NCI-H2196 treated with DMSO at 0.1 percent for 48 hours (cell line): ENCODE measurements at regions not wholly inside any gene's neighbourhood (a gene's known extent, or its start where the extent isn't known, plus 50 kb on each side); places are given as distances from the start of the nearest gene placed in this dataset.

Experiments
- DNase-seq: peaks from one replicate; lab custom pipeline; 2025; ENCODE audit not compliant: unreplicated experiment; lab: John Stamatoyannopoulos, UW

DNA sequence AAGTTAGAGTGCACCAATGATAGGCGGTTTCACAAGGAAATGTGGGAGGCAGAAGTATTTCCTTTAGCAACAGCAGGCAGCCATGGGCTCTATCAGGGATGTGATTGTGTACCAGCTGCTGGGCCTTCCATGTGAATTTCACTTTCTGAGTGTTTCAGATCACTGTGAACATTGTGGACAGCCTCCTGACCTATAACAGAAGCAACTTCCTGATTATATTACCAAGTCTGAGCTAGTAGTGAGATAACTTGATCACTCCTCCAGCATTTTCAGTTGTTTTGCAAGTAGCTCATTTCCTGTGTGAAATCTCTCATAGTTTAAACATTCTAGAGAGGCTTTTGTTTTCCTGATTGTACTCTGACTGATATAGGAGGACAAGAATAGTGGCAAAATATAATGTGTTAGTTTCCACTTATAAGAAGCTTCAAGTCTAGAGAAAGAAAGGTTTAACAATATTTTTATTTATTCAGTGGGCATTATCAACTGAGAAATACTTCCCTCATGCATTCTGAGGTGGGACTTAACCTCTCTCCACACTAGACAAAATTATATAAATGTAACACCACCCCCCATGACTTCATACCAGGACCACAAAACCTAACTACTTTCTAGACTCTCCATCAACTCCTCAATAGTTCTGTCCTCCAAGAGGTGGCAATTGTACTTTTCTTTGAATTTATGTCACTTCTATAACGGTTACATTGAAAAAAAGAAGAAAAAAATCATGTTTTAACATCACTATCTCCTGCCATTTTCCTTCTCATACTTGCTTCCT is 184.2 kb upstream of the LUZP2 start:
- DNase-seq: no peak

DNA sequence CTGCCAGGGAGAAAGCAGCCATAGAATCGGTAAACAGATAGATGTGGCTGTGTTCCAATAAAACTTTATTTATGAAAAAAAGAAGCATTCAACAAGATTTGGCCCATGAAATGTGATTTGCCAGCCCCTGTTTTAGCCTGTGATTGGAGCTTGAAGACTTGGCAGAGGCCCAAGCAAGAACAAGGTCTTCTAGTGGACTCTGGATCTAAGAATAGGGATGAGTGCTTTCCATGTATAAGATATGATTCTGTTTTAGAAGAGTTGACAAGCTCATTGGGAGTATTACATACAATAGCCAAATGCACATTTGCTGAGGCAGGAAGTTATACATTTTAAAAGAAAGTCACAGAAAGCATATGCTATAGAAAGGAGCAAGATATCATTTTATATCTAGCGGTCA is 175.6 kb upstream of the LUZP2 start:
- DNase-seq: no peak

DNA sequence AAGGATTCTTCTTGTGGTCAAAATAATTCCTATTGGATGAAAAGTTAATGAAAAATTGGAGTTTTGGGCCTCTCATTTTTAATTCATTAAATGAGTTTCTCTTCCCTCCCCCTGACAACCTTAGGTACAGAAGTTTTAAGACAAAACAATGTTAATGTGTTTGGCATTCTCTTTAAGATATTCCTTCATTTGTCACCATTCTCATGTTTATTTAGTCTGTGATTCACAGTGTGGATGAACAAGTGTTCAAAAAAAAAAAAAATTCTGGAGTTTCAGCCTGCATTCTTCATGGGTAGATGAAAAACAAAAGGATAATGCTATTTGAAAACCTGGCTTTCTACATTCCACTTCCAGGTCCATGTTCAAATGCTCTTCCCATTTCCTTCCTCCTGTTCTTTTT is 172.6 kb upstream of the LUZP2 start:
- DNase-seq: no peak

DNA sequence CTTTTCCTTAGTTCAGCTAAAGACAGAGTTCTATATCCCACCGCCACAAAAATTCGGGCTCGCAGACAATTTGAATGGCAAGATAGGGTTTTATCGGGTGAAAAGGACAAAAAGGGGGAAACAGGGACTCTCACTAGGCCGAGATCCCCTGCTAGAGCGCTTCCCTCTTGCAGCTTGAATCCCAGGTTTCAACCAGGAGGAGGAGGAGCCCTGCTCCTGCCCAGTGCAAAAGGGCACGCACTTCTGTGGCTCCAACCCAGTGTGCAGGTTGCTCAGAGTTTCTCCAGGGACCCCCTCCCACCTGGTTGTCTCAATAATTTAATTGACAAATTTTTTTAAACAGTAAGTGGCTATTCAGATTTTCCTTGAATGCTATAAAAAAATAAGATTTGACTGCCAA is 152.6 kb upstream of the LUZP2 start:
- DNase-seq: no peak

DNA sequence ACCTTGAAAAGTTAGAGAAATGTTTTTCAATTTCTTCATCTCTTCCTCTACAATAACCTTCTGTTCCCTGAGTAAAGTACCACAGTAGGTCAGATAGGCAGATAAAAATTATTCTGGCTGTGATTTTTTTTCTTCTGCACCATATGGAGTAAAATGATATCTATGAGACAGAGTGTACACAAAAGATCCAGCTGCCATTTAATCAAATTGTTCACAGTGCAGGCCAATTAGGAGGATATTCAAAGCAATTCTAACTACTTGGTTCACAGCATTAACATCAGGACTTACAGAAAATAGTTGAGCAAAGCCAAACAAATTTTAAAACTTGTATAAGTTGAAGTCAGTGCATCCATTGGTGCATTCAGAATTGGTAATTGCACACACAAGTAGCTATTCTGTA is 147.9 kb upstream of the LUZP2 start:
- DNase-seq: no peak

DNA sequence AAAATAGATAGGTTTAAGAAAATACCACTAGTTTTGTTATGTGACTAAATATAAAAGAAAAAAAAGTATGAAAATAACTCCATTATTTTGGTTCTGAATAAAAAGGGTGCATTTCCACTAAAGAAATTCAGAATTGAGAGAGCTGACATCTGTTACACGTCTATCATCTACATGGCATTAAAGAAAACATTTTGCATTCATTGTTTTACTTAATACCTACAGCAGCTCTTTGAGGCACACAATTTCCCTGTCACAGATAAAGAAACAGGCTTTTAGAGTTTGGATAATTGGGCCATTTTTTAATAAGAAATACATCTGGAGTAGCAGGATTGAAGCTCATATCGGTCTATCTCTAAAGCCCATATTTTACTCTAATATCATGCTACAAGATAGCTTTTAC is 145.7 kb upstream of the LUZP2 start:
- DNase-seq: no peak

DNA sequence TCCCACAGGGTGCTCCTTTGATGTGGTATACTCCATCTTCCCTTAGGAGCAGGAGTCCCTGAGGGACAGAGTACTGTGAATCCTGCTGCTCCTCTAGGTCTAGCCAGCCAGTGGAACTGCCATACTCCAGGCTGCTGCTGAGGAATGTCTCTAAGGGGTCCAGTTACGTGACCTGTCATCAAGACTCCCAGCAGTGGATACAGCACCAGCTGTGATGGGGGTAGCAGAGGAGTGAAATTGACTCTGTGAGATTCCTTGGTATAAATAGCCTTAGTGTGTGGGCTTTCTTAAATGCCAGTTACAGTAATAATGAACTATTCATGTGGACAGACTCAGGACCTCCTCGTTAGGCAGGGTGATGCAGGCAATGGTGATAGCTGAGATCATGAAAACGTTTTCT is 140.4 kb upstream of the LUZP2 start:
- no peak for DNase-seq

DNA sequence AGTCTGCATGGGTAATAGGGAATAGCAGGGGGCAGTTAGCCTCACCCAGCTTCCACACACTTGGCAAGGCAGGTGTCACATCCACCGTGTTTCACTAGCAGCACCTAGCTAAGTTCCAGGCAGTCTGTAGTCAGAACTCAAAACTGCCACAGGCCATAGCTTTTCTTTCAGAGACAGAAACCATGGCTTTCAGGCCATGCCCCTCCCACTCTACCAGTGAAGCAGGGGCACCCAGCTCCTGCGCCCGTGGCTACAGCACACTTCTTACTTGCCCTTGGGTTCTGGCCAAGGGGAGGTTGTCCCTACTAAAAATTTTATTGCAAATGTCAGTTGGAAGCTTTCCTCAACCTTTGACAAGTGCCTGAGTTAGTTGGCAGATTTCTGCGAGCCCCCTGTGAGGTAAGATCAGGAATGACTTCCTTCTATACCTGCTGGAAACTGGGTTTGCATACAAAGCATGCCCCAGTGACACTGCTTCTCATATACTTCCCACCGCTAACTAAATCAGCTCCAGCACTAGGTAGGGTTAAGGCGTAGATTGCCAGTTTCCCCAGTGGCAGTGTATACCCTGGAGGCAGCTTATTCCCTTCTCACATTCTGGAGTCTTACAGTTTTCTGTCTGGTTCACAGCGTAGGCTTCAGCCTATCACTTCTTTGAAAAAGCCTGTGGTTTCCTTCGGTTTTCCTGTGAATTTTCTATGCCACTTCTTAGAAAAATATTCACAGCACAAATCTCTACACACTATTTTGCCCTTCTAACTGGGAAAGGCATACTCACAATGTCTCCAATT is 139.0 kb upstream of the LUZP2 start:
- no peak for DNase-seq

DNA sequence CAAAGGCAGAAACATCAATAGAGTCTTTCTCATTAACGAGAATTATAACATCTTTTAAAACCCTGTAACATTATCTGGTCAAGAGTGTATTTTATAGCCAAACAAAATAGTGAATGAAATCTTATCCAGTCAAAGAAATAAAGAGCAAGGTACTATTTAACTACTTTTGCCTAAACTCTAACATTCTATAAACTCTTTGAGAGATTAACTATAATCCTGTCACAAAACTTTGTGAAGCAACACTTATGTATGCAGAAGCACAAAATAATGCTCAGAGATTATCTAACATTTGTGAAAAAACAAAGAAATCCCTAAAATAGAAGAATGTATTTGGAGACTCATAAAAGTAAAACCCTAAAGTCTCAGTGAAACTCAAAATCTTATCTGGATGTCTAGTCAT is 124.4 kb upstream of the LUZP2 start:
- DNase-seq: no peak

DNA sequence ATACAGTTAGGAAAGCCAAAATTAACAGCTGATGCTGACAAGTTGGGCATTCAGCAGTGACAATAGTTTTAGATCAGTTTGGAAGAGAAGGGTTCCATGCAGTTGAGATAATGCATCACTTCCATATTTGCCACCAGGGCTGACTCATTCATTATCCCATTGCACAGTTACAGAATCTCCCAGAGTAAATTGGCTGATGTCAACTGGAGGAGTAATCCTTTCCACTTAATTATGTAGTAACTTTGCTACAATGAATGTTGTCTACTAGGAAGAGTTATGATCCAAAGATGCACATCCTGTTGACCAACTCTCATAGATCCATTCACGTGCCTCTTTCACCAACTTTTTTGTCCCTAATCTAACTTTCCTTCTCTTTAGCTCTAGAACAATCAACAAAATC is 123.3 kb upstream of the LUZP2 start:
- no peak for DNase-seq

DNA sequence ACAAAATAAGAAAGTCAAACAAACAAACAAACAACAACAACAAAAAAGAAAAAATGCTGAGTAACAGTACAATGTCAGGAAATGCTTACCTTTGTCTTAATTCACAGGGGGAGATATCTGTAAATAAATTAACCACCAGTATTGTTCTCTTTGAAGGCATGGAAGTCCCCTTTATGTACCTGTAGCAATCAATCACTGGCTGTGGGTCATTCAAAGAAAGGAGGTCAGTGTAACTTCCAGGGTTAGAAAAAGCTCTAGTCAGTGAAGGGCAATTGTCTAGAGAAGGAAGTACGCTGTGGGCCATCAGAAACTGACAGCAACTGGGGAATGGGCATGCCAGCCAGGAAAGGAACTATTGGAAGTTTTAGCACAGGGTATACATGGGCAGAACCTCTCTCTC is 121.5 kb upstream of the LUZP2 start:
- no peak for DNase-seq

DNA sequence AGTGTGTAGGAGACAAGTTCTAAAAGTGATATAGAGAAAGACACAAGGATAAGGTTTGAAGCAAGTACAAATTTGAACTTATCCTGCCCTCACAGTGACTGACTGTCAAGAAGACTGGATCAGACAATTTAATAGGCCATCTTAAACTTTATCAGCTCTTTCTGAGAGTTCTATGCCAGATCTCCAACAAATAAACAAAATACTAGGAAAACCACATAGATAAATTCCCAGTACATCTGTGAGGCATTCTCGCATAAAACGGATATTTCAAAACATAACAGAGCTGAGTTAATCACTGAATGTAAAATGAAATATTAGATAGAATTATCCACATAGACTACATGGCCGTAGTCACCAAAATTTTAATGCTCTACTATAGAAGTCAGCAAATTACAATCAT is 120.9 kb upstream of the LUZP2 start:
- DNase-seq: no peak

DNA sequence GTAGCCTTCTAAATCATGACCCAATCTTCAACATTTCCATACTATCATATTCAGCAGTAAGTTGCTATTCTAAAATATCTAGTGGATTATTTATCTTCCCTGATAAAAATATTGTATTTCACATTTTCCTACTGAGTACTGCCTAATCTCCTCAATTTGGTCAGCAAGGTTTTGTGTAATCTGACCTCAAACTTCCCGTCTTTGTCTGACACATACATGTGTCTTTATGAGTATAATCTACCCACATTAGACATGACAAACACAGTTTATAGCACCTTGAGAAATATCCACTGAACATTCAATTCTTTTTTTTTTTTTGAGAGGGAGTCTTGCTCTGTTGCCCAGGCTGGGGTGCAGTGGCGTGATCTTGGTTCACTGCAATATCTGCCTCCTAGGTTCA is 113.7 kb upstream of the LUZP2 start:
- DNase-seq: no peak

DNA sequence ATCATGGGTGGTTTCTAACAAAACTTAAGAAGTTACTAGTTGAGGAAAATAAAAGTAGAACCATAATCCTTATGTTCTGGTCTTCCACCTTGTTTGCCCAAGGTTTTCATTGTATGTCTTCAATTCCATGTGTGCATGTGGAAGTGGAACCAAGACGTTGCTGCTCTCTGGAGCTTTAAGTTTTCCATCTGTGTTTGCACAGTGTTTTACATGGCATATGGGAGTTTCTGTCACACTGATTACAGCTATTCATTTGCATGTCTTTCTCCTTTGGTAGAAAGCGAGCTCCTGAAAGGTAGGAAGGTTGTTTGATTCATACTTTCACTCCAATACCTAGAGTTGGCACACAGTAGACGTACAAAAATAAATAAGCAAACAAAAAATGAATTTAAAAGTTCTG is 112.6 kb upstream of the LUZP2 start:
- DNase-seq: no peak

DNA sequence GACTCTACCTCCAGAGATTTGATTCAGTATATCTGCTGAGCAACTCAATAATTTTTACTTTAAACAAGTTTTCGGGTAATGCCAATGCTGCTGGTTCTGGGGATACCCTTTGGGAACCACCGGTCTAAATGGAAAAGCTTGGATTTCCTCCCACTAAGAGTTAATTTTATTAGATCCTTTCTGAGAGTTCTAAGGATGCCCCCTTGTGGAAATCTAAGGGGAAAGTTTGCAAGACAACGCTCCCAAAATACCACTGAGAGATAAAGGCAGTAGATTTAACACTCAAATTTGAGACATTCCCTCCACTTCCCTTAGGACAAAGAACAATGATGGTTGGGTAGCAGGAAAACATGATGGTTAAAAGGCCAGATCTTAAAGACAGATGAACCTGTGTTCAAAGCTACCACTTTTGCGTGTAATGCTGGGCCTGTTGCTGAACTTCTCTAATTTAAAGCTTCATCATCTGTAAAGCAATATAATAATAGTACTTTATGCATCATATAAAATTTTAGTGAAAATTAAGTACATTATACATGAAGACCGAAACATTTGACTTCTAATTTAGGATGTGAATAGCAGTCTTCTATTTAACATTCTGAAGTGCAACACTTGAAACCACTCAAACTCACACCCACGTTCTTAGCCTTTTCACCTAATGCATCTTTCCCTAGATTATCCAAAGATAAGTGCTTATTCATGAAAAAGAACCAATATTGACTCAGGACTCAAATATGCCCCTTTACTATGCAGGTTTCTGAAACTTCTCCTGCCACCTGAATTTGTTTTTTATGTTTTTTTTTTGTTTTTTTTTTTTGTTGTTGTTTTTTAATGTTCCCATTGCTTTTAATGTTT is 110.1 kb upstream of the LUZP2 start:
- DNase-seq: no peak

DNA sequence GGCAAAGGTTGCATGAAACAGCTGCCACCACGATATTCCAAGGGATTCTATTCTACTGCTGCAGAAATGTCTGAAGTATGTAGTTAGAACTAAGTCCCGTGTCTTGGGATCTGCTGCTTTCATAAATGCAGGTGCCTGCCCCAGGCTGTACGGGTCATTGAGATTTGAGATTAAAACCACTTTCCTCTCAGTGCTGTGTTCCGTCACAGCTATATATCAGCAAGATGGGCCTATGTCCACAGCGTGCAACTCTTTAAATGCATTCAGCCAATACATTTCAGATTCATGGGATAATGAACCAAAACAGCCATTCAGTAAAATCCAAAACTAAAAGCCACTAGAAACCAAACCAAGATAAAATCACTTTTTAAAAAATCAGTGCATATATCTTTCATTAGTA is 107.3 kb upstream of the LUZP2 start:
- DNase-seq: no peak

DNA sequence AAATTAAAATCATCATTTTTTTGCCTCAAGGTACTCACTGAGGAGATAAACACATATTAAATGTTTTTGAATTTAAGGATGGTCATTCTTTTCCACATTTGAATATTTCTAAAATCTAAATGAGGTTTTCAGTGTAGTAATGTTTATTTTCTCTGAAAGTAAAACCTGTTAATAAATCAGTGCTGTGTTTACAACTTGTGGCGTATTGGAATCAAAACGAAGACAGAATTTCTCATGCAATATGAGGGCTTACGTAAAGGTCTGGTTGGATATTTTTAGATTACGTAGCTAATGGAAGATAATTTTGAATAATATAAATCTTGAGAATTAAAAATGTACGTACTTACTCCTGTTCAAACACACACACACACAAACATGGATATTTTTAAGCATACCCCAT is 106.8 kb upstream of the LUZP2 start:
- no peak for DNase-seq

DNA sequence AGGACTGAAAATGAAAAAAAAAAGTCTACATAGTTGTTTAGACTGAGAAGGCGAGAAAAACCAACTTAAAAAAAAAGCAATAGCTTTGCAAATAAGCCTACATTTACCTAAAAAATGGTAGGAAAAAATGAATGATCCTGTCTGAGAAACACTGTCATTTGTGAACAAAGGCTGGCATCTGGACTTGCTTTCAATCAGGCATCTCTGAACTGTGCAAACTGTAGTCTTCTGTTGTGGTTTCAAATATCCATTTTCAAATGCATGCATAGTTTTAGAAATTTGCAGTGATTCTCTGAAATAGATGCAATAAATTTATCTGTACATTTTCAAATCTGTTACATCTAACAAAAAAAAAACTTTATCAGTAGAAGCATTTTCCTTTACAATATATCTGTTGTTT is 106.1 kb upstream of the LUZP2 start:
- no peak for DNase-seq

DNA sequence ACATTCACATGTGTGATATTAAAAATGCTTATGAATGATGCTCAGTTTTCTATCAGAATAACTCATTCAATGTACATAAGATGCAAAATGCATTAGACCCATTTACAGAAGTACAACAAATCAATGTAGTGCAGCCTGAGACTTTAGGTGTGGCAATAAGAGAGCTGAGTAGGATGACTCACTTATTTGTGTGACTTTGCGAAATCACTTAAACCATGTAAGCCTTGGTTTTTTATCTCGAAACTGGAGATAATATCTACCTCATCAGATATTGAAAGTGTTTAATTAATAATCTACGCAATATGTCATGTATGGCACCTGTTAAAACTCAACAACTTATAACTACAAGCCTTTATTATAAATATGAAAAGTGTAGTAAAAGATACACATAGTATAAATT is 105.7 kb upstream of the LUZP2 start:
- no peak for DNase-seq

DNA sequence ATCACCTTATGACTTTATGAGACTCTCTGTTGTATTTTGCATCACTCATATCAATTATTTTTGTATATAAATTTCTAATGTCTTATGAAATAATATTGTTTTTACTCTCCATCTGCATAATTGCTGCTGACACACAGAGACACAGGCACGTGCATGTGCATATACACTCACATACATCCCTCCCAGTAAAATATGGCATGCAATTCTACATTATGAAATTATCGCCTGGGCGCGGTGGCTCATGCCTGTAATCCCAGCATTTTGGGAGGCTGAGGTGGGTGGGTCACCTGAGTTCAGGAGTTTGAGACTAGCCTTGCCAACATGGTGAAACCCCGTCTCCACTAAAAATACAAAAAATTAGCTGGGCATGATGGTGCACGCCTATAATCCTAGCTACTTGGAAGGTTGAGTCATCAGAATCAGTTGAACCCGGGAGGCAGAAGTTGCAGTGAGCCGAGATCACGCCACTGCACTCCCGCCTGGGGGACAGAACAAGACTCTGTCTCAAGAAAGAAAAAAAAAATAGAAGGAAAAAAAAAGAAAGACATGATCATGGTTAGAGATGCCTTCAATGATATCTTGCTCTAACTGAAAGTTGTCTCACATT is 96.7 kb upstream of the LUZP2 start:
- DNase-seq: no peak

DNA sequence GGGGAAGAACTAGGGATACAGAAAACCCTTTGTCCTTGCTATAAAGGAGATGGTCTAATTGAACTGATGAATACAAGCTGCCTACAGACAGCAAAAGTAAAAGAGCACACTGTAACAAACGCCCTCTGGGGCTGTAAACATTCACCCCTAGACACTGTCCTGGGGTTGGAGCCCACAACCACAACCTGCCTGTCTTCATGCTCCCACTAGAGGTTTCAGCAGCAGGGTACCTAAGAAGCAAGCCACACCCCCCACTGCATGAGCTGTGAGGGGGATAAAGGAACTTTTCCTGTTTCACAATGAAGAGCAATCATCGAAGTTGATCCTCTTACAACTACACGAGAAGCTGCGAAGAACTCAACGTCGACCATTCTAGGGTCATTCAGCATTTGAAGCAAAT is 90.5 kb upstream of the LUZP2 start:
- no peak for DNase-seq
